SK-N-SH (cell line): ENCODE measurements at regions not wholly inside any gene's neighbourhood (a gene's known extent, or its start where the extent isn't known, plus 50 kb on each side); places are given as distances from the start of the nearest gene placed in this dataset.

Experiments used
- CTCF ChIA-PET: fragments of 300-600, 350-600 bp; formaldehyde crosslinking; extraction: SDS; loops from one replicate; lab custom pipeline; 2021; lab: Yijun Ruan, JAX
- POLR2A ChIA-PET: fragments of 350-600 bp; sonication (Branson Sonifier 250); formaldehyde crosslinking; extraction: SDS; loops from one replicate; lab custom pipeline; 2020; ENCODE audit warnings: antibody characterized with exemption, inconsistent platforms; lab: Yijun Ruan, JAX
- DNase-seq: peaks from one replicate; pipeline ENCODE4 v3.0.0; 2012
- H2AFZ ChIP-seq: fragments of 200-600 bp; sonication (generic); 2 replicates; pipeline ENCODE4 v1.8.1; 2016; ENCODE audit warnings: antibody characterized with exemption, mild to moderate bottlenecking, low read depth
- H3F3A ChIP-seq: fragments of 200-600 bp; sonication (generic); replicated peaks from 2 replicates; pipeline ENCODE3; 2016; ENCODE audit warnings: antibody characterized with exemption, mild to moderate bottlenecking; ENCODE audit not compliant: insufficient read depth
- H3K27ac ChIP-seq, 2 experiments: fragments of 200-500 bp in 1 of 2; fragments of 200-600 bp in 1 of 2; sonication (Bioruptor generic) in 1 of 2; sonication (generic), shearing (Covaris generic) in 1 of 2; 2 replicates each; pipeline versions ENCODE4 v1.5.1 to v1.6.1; 2014 to 2016; ENCODE audit warnings: low read depth in 2 of 2, inconsistent platforms in 1 of 2, low read length in 1 of 2, mild to moderate bottlenecking in 1 of 2, mixed read lengths in 1 of 2
- H3K27me3 ChIP-seq: fragments of 200-600 bp; sonication (generic), shearing (Covaris generic); 2 replicates; pipeline ENCODE4 v1.6.1; 2016; ENCODE audit warnings: mixed run types; ENCODE audit not compliant: insufficient read depth
- H3K36me3 ChIP-seq, 2 experiments: fragments of 200-500 bp in 1 of 2; fragments of 200-600 bp in 1 of 2; sonication (Bioruptor generic) in 1 of 2; sonication (generic) in 1 of 2; replicated peaks in 1 of 2; 2 replicates each; pipeline versions ENCODE3 to v1.5.1; 2014 to 2016; ENCODE audit warnings: low read length in 1 of 2, mild to moderate bottlenecking in 1 of 2; ENCODE audit not compliant: insufficient read depth in 2 of 2, control insufficient read depth in 1 of 2
- H3K4me1 ChIP-seq, 2 experiments: fragments of 200-500 bp in 1 of 2; fragments of 200-600 bp in 1 of 2; sonication (Bioruptor generic) in 1 of 2; sonication (generic), shearing (Covaris generic) in 1 of 2; 2 replicates each; pipeline versions ENCODE4 v1.5.1 to v1.6.1; 2014 to 2016; ENCODE audit warnings: low read depth in 1 of 2, low read length in 1 of 2, mixed run types in 1 of 2; ENCODE audit not compliant: insufficient read depth in 2 of 2, control insufficient read depth in 1 of 2
- H3K4me2 ChIP-seq: fragments of 200-600 bp; sonication (generic), shearing (Covaris generic); 2 replicates; pipeline ENCODE4 v1.6.1; 2017; ENCODE audit warnings: mixed run types
- H3K4me3 ChIP-seq, 2 experiments: fragments of 200-500 bp in 1 of 2; fragments of 200-600 bp in 1 of 2; sonication (Bioruptor generic) in 1 of 2; sonication (generic), shearing (Covaris generic) in 1 of 2; 2 replicates each; pipeline versions ENCODE4 v1.5.1 to v1.8.1; 2014 to 2016; ENCODE audit warnings: low read depth in 2 of 2, inconsistent platforms in 1 of 2, low read length in 1 of 2, mild to moderate bottlenecking in 1 of 2, mixed read lengths in 1 of 2, moderate library complexity in 1 of 2
- H3K79me2 ChIP-seq: fragments of 200-600 bp; sonication (generic); 2 replicates; pipeline ENCODE4 v1.8.1; 2017; ENCODE audit warnings: mild to moderate bottlenecking; ENCODE audit not compliant: insufficient read depth
- H3K9ac ChIP-seq: fragments of 200-600 bp; sonication (generic); 2 replicates; pipeline ENCODE4 v1.6.1; 2017; ENCODE audit warnings: mixed run types
- H3K9me2 ChIP-seq: fragments of 200-600 bp; sonication (generic); 2 replicates; pipeline ENCODE4 v1.6.1; 2017; ENCODE audit warnings: mixed run types
- H3K9me3 ChIP-seq: fragments of 200-600 bp; sonication (generic); 2 replicates; pipeline ENCODE4 v1.6.1; 2017; ENCODE audit warnings: mixed run types, mild to moderate bottlenecking, moderate library complexity
- H4K20me1 ChIP-seq: fragments of 200-600 bp; sonication (generic); 2 replicates; pipeline ENCODE4 v1.6.1; 2017; ENCODE audit warnings: mild to moderate bottlenecking, mixed run types; ENCODE audit not compliant: insufficient read depth
- CHD2 ChIP-seq: fragments of 150-350 bp; IDR thresholded peaks from 2 replicates; pipeline ENCODE4 v1.6.1; 2018; ENCODE audit warnings: low read length; ENCODE audit not compliant: partially characterized antibody
- ELF1 ChIP-seq: IDR thresholded peaks from 2 replicates; pipeline ENCODE4 v1.4.0; 2012
- EP300 ChIP-seq, 2 experiments: IDR thresholded peaks; 2 replicates each; pipeline versions ENCODE4 v1.4.0 to v1.6.1; 2012; ENCODE audit warnings: borderline replicate concordance in 1 of 2, low read depth in 1 of 2, low read length in 1 of 2
- FOSL2 ChIP-seq: IDR thresholded peaks from 2 replicates; pipeline ENCODE4 v1.4.0; 2012; ENCODE audit warnings: low read depth, mild to moderate bottlenecking, moderate library complexity, borderline replicate concordance
- FOXJ3 ChIP-seq: sonication (generic); formaldehyde crosslinking; IDR thresholded peaks from 2 replicates; pipeline ENCODE4 v1.5.1; 2020; ENCODE audit warnings: mild to moderate bottlenecking, missing genetic modification reagents
- GABPA ChIP-seq: IDR thresholded peaks from 2 replicates; pipeline ENCODE4 v1.4.0; 2012; ENCODE audit warnings: low read depth, mild to moderate bottlenecking
- GATA2 ChIP-seq: sonication (generic); formaldehyde crosslinking; IDR thresholded peaks from 2 replicates; pipeline ENCODE4 v1.5.0; 2020; ENCODE audit warnings: mild to moderate bottlenecking, missing genetic modification reagents
- JUND ChIP-seq: IDR thresholded peaks from 2 replicates; pipeline ENCODE4 v1.4.0; 2012
- MEF2A ChIP-seq: IDR thresholded peaks from 2 replicates; pipeline ENCODE4 v1.4.0; 2012; ENCODE audit warnings: low read depth, borderline replicate concordance
- MXI1 ChIP-seq: IDR thresholded peaks from 2 replicates; pipeline ENCODE4 v1.6.1; 2012; ENCODE audit warnings: mild to moderate bottlenecking, low read depth, low read length, improper control_type of control experiment
- NFIC ChIP-seq: IDR thresholded peaks from 2 replicates; pipeline ENCODE4 v1.4.0; 2012; ENCODE audit warnings: borderline replicate concordance
- NRF1 ChIP-seq: IDR thresholded peaks from 2 replicates; pipeline ENCODE4 v1.6.1; 2012; ENCODE audit warnings: low read depth, mild to moderate bottlenecking, low read length
- POLR2AphosphoS5 ChIP-seq: IDR thresholded peaks from 2 replicates; pipeline ENCODE4 v1.6.1; 2012; ENCODE audit warnings: low read depth, low read length
- RCOR1 ChIP-seq: fragments of 150-350 bp; IDR thresholded peaks from 2 replicates; pipeline ENCODE4 v1.6.1; 2017; ENCODE audit warnings: antibody characterized with exemption, low read length
- RXRA ChIP-seq: IDR thresholded peaks from 2 replicates; pipeline ENCODE4 v1.4.0; 2012; ENCODE audit warnings: low read depth, mild to moderate bottlenecking, borderline replicate concordance
- SIN3A ChIP-seq: IDR thresholded peaks from 2 replicates; pipeline ENCODE4 v1.6.1; 2012; ENCODE audit warnings: low read depth, mild to moderate bottlenecking, low read length, moderate library complexity, borderline replicate concordance
- SMC3 ChIP-seq: IDR thresholded peaks from 2 replicates; pipeline ENCODE4 v1.6.1; 2012; ENCODE audit warnings: low read depth, low read length, improper control_type of control experiment
- TAF1 ChIP-seq: IDR thresholded peaks from 2 replicates; pipeline ENCODE4 v1.6.1; 2012; ENCODE audit warnings: low read depth, mild to moderate bottlenecking, low read length, moderate library complexity, borderline replicate concordance
- TCF12 ChIP-seq: IDR thresholded peaks from 2 replicates; pipeline ENCODE4 v1.4.0; 2012
- TEAD4 ChIP-seq: IDR thresholded peaks from 2 replicates; pipeline ENCODE4 v1.4.0; 2012; ENCODE audit warnings: mild to moderate bottlenecking, borderline replicate concordance; ENCODE audit not compliant: insufficient read depth
- USF1 ChIP-seq: IDR thresholded peaks from 2 replicates; pipeline ENCODE4 v1.4.0; 2012; ENCODE audit warnings: low read depth, borderline replicate concordance
- USF2 ChIP-seq: fragments of 150-350 bp; IDR thresholded peaks from 2 replicates; pipeline ENCODE4 v1.6.1; 2017; ENCODE audit warnings: antibody characterized with exemption, low read length, low read depth, borderline replicate concordance
- YY1 ChIP-seq: IDR thresholded peaks from 2 replicates; pipeline ENCODE4 v1.4.0; 2012; ENCODE audit warnings: low read depth, mild to moderate bottlenecking
- ZBTB33 ChIP-seq: IDR thresholded peaks from 2 replicates; pipeline ENCODE4 v1.4.0; 2012; ENCODE audit warnings: low read depth, borderline replicate concordance
- WGBS: methylation state at CpG from one replicate; pipeline ENCODE4 v1.1.6; 2017; ENCODE audit warnings: low lambda C conversion rate; 5-methylcytosine and 5-hydroxymethylcytosine counted together
- TF ChIP-seq, protein P1 (sequence below): IDR thresholded peaks from 2 replicates; pipeline ENCODE4 v1.4.0; 2012; ENCODE audit warnings: low read depth
- TF ChIP-seq, protein P2 (sequence below): IDR thresholded peaks from 2 replicates; pipeline ENCODE4; 2012
- TF ChIP-seq, protein P3 (sequence below): IDR thresholded peaks from 2 replicates; pipeline ENCODE4 v1.6.1; 2012; ENCODE audit warnings: mild to moderate bottlenecking, low read depth, low read length, moderate library complexity

- Histone ChIP-seq H4K20me1 (no peaks in the 10 kb centered on the region), H3K4me3 (no peak overlapping the region), H3K4me1 (peaks cover 0 to 19% of the 10 kb centered on the region in 2 experiments; a peak in 3 of 4 replicates), H3K36me3 (peaks cover 7 to 28% of the 10 kb centered on the region in 2 experiments), H3K9me2 (no peaks in the 10 kb centered on the region), H3K9ac (no peak overlapping the region; the same call in 1 of the 2 replicates), H3K9me3 (no peaks in the 10 kb centered on the region), H3K27ac (peak overlapping the region; percentile 70 to 74; a peak in 3 of 4 replicates), H2AFZ (no peak overlapping the region), H3F3A (peaks cover 20% of the 10 kb centered on the region), H3K27me3 (no peaks in the 10 kb centered on the region), H3K4me2 (no peak overlapping the region; the same call in 1 of the 2 replicates), H3K79me2 (peaks cover 9% of the 10 kb centered on the region)
- POLR2A ChIA-PET = no interaction called here
- CTCF ChIA-PET = interaction anchor here (1.4 to 6.5 kb wide), 2 partner anchors 39 to 417 kb away, joined by 3 to 64 read pairs; partner anchors contain the start of gene PRIM2
- no peak for DNase-seq
- WGBS = 19% methylated on average over 1 of the region's 1 CpG
- no peak for TF ChIP-seq CHD2
- no peak for TF ChIP-seq ELF1
- TF ChIP-seq, protein P1, sequence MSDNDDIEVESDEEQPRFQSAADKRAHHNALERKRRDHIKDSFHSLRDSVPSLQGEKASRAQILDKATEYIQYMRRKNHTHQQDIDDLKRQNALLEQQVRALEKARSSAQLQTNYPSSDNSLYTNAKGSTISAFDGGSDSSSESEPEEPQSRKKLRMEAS = peak; percentile 97
- peak; percentile 53; the same call in 1 of the 2 replicates for TF ChIP-seq ZBTB33
- TF ChIP-seq TAF1 = no peak
- TF ChIP-seq, protein P2, sequence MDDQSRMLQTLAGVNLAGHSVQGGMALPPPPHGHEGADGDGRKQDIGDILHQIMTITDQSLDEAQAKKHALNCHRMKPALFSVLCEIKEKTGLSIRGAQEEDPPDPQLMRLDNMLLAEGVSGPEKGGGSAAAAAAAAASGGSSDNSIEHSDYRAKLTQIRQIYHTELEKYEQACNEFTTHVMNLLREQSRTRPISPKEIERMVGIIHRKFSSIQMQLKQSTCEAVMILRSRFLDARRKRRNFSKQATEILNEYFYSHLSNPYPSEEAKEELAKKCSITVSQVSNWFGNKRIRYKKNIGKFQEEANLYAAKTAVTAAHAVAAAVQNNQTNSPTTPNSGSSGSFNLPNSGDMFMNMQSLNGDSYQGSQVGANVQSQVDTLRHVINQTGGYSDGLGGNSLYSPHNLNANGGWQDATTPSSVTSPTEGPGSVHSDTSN = peak; percentile 80
- TF ChIP-seq GATA2 (CRISPR knock-in tag) = no peak
- TF ChIP-seq EP300 (IDR thresholded peaks at IDR 0.05; ENCODE audit: borderline replicate concordance in 1 of 2, low read depth in 1 of 2, low read length in 1 of 2) = peak in 1 of 2 experiments; percentile 73; a peak in 2 of 4 replicates
- TF ChIP-seq TCF12 = peak; percentile 92
- peak; percentile 55; the same call in 1 of the 2 replicates for TF ChIP-seq RXRA
- TF ChIP-seq TEAD4 = no peak; the same call in 1 of the 2 replicates
- TF ChIP-seq, protein P3, sequence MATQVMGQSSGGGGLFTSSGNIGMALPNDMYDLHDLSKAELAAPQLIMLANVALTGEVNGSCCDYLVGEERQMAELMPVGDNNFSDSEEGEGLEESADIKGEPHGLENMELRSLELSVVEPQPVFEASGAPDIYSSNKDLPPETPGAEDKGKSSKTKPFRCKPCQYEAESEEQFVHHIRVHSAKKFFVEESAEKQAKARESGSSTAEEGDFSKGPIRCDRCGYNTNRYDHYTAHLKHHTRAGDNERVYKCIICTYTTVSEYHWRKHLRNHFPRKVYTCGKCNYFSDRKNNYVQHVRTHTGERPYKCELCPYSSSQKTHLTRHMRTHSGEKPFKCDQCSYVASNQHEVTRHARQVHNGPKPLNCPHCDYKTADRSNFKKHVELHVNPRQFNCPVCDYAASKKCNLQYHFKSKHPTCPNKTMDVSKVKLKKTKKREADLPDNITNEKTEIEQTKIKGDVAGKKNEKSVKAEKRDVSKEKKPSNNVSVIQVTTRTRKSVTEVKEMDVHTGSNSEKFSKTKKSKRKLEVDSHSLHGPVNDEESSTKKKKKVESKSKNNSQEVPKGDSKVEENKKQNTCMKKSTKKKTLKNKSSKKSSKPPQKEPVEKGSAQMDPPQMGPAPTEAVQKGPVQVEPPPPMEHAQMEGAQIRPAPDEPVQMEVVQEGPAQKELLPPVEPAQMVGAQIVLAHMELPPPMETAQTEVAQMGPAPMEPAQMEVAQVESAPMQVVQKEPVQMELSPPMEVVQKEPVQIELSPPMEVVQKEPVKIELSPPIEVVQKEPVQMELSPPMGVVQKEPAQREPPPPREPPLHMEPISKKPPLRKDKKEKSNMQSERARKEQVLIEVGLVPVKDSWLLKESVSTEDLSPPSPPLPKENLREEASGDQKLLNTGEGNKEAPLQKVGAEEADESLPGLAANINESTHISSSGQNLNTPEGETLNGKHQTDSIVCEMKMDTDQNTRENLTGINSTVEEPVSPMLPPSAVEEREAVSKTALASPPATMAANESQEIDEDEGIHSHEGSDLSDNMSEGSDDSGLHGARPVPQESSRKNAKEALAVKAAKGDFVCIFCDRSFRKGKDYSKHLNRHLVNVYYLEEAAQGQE = no peak
- no peak for TF ChIP-seq RCOR1
- no peak for TF ChIP-seq YY1
- peak; percentile 95 for TF ChIP-seq NFIC
- TF ChIP-seq GABPA = no peak
- no peak for TF ChIP-seq SMC3
- peak; percentile 10; the same call in 1 of the 2 replicates for TF ChIP-seq MEF2A
- no peak for TF ChIP-seq SIN3A
- TF ChIP-seq FOSL2 = peak; percentile 62; the same call in 1 of the 2 replicates
- no peak for TF ChIP-seq NRF1
- no peak for TF ChIP-seq POLR2AphosphoS5
- no peak for TF ChIP-seq FOXJ3 (CRISPR knock-in tag)
- no peak for TF ChIP-seq USF1
- TF ChIP-seq JUND = peak; percentile 73
- TF ChIP-seq USF2 = no peak
- TF ChIP-seq MXI1 = no peak
These were observed 55.6 kb upstream of the BEND6 start for GRCh38 chr6:56899311-56899710.
